ENCODE measurements at regions not wholly inside any gene's neighbourhood (a gene's known extent, or its start where the extent isn't known, plus 50 kb on each side); places are given as distances from the start of the nearest gene placed in this dataset.
"Not testable (repeated sequence)": the region's sequence is repeated elsewhere in the genome, so short reads cannot be mapped to it uniquely, and the experiment has no call there.

GRCh38 chr5:32534041-32534440, 51.3 kb upstream of the SUB1 start:
- POLR2A ChIA-PET = no interaction called here
- TF ChIP-seq NFRKB (IDR thresholded peaks at IDR 0.05) = no peak
- TF ChIP-seq FOXA1 (IDR thresholded peaks at IDR 0.05) = no peak
- DNase-seq (ENCODE audit: extremely low spot score) = no peak
- CTCF ChIA-PET = interaction anchor here (0.6 kb wide), 2 partner anchors 704 to 1219 kb away, joined by 3 to 5 read pairs; no protein-coding TSS in a partner anchor

- ChIA-PET POLR2A (interaction anchor here (1.0 to 1.3 kb wide), 2 partner anchors 27 to 53 kb away, joined by 3 to 5 read pairs; partner anchors contain the start of gene SUB1), CTCF (interaction anchor here (1.0 to 1.6 kb wide), 2 partner anchors 58 to 80 kb away, joined by 3 to 7 read pairs; no protein-coding TSS in a partner anchor)
- TF ChIP-seq LEF1 (IDR thresholded peaks at IDR 0.05; ENCODE audit: borderline replicate concordance) = no peak
- no peak for TF ChIP-seq FOXA1 (IDR thresholded peaks at IDR 0.05)
- TF ChIP-seq ZNF384 (IDR thresholded peaks at IDR 0.05) = no peak
- no peak for TF ChIP-seq SP1 (IDR thresholded peaks at IDR 0.05)
- TF ChIP-seq PKNOX1 (IDR thresholded peaks at IDR 0.05) = no peak
- no peak for TF ChIP-seq L3MBTL2 (conservative IDR thresholded peaks at IDR 0.05)
- TF ChIP-seq NFRKB (IDR thresholded peaks at IDR 0.05) = no peak
- DNase-seq (ENCODE audit: extremely low spot score) = no peak
Observed at GRCh38 chr5:32531885-32532520, 53.4 kb upstream of the SUB1 start.

DNA sequence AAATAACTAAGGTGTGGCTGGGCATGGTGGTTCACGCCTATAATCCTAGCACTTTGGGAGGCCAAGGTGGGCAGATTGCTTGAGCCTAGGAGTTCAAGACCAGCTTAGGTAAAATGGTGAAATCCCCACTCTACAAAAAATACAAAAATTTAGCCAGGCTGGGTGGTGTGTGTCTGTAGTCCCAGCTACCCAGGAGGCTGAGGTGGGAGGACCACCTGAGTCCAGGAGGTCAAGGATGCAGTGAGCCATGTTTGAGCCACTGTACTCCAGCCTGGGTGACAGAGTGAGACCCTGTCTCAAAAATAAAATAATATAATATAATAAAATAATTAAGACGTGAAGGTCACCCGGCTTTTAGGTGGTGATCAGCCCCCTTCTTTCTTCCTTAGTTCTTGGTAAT, 58.0 kb upstream of the SUB1 start:
- DNase-seq (ENCODE audit: extremely low spot score); POLR2A ChIA-PET: not testable (repeated sequence)
- CTCF ChIA-PET = interaction anchor here (0.6 kb wide), 1 partner anchor 72 kb away, joined by 5 read pairs; no protein-coding TSS in a partner anchor

DNA sequence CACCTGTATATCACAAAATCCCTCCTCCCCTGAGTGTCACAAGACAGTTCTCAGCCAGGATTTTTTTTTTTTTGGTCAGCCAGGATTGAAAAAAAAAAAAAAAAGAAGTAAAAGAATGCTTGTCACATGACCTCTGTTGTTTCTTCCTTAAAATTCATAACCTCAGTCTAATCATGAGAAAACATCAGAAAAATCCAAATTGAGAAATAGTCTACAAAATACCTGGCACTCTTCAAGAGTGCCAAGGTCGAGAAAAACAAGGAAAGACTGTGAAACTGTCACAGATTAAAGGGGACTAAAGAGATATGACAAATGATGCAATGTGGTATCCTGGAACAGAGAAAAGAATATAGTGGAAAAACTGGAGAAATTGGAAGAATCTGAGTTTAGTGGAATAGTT, 58.5 kb upstream of the SUB1 start:
- TF ChIP-seq CTBP1 (IDR thresholded peaks at IDR 0.05; ENCODE audit: borderline replicate concordance) (no peak), NFRKB (IDR thresholded peaks at IDR 0.05) (no peak), ELF4 (IDR thresholded peaks at IDR 0.05) (no peak), ARNT (IDR thresholded peaks at IDR 0.05) (no peak), HDGF (IDR thresholded peaks at IDR 0.05; ENCODE audit: borderline replicate concordance) (no peak), SUZ12 (IDR thresholded peaks at IDR 0.05) (no peak), BHLHE40 (IDR thresholded peaks at IDR 0.05; ENCODE audit: borderline replicate concordance) (no peak), PKNOX1 (IDR thresholded peaks at IDR 0.05) (no peak), ZNF384 (IDR thresholded peaks at IDR 0.05) (no peak), LEF1 (IDR thresholded peaks at IDR 0.05; ENCODE audit: borderline replicate concordance) (no peak), TARDBP (IDR thresholded peaks at IDR 0.05) (no peak), SP1 (IDR thresholded peaks at IDR 0.05) (no peak), FOXK2 (IDR thresholded peaks at IDR 0.05) (no peak)
- no peak for DNase-seq (ENCODE audit: extremely low spot score)
- ChIA-PET CTCF (no interaction called here), POLR2A (no interaction called here)

DNA sequence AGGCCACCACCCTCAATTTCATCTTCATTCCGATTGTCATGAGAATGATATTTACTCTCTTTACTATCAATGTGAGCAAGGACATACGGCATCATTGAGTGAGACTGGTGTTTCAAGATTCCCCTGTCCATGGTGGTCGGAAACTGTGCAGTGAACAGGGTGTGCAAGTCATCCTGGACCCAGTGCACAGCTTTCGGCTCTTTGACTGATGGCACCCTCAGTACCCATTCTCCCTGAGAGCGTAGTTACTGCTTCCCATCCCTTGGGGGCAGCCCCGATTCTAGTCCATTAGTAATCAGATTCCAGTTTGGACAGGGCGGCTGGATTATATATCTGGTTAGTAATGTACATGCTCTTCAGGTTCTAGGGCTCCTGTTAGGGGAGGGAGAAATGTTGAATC, 61.7 kb upstream of the SUB1 start:
- TF ChIP-seq SUZ12 (IDR thresholded peaks at IDR 0.05) = no peak
- no peak for TF ChIP-seq TARDBP (IDR thresholded peaks at IDR 0.05)
- no peak for TF ChIP-seq CTBP1 (IDR thresholded peaks at IDR 0.05; ENCODE audit: borderline replicate concordance)
- TF ChIP-seq SP1 (IDR thresholded peaks at IDR 0.05) = no peak
- TF ChIP-seq BHLHE40 (IDR thresholded peaks at IDR 0.05; ENCODE audit: borderline replicate concordance) = no peak
- TF ChIP-seq ELF4 (IDR thresholded peaks at IDR 0.05) = no peak
- TF ChIP-seq LEF1 (IDR thresholded peaks at IDR 0.05; ENCODE audit: borderline replicate concordance) = no peak
- TF ChIP-seq PKNOX1 (IDR thresholded peaks at IDR 0.05) = no peak
- TF ChIP-seq FOXK2 (IDR thresholded peaks at IDR 0.05) = no peak
- no peak for TF ChIP-seq ZNF384 (IDR thresholded peaks at IDR 0.05)
- no peak for TF ChIP-seq ARNT (IDR thresholded peaks at IDR 0.05)
- TF ChIP-seq FOXM1 (IDR thresholded peaks at IDR 0.05; ENCODE audit: borderline replicate concordance) = no peak
- no peak for TF ChIP-seq L3MBTL2 (conservative IDR thresholded peaks at IDR 0.05)
- TF ChIP-seq NFRKB (IDR thresholded peaks at IDR 0.05) = no peak
- no peak for TF ChIP-seq FOXA1 (IDR thresholded peaks at IDR 0.05)
- CTCF ChIA-PET = no interaction called here

GRCh38 chr5:32522429-32523143, 62.8 kb upstream of the SUB1 start:
- TF ChIP-seq FOXA1 (IDR thresholded peaks at IDR 0.05) (no peak), LEF1 (IDR thresholded peaks at IDR 0.05; ENCODE audit: borderline replicate concordance) (no peak), BHLHE40 (IDR thresholded peaks at IDR 0.05; ENCODE audit: borderline replicate concordance) (no peak), NFRKB (IDR thresholded peaks at IDR 0.05) (no peak), L3MBTL2 (conservative IDR thresholded peaks at IDR 0.05) (no peak), SP1 (IDR thresholded peaks at IDR 0.05) (no peak), CTBP1 (IDR thresholded peaks at IDR 0.05; ENCODE audit: borderline replicate concordance) (no peak), FOXM1 (IDR thresholded peaks at IDR 0.05; ENCODE audit: borderline replicate concordance) (no peak), ZNF384 (IDR thresholded peaks at IDR 0.05) (no peak), PKNOX1 (IDR thresholded peaks at IDR 0.05) (no peak), FOXK2 (IDR thresholded peaks at IDR 0.05) (no peak), TARDBP (IDR thresholded peaks at IDR 0.05) (no peak), SUZ12 (IDR thresholded peaks at IDR 0.05) (no peak), ARNT (IDR thresholded peaks at IDR 0.05) (no peak), HDGF (IDR thresholded peaks at IDR 0.05; ENCODE audit: borderline replicate concordance) (no peak), ELF4 (IDR thresholded peaks at IDR 0.05) (no peak)
- DNase-seq (ENCODE audit: extremely low spot score) = no peak
- ChIA-PET POLR2A (no interaction called here), CTCF (no interaction called here)

More for the DNA sequence above, 61.7 kb upstream of the SUB1 start:
- no peak for DNase-seq (ENCODE audit: extremely low spot score)
- POLR2A ChIA-PET = no interaction called here

Measured in HEK293T (cell line).